COLO668 (cell line): ENCODE measurements at regions not wholly inside any gene's neighbourhood (a gene's known extent, or its start where the extent isn't known, plus 50 kb on each side); places are given as distances from the start of the nearest gene placed in this dataset.

ENCODE experiments used
- DNase-seq: peaks from one replicate; lab custom pipeline; 2025; ENCODE audit not compliant: unreplicated experiment; lab: John Stamatoyannopoulos, UW

GRCh38 chr2:12199491-12200211 is 453.2 kb downstream of the LPIN1 start:
- no peak for DNase-seq

- DNase-seq = no peak
Observed at GRCh38 chr2:12201369-12201768, 454.9 kb downstream of the LPIN1 start.

DNA sequence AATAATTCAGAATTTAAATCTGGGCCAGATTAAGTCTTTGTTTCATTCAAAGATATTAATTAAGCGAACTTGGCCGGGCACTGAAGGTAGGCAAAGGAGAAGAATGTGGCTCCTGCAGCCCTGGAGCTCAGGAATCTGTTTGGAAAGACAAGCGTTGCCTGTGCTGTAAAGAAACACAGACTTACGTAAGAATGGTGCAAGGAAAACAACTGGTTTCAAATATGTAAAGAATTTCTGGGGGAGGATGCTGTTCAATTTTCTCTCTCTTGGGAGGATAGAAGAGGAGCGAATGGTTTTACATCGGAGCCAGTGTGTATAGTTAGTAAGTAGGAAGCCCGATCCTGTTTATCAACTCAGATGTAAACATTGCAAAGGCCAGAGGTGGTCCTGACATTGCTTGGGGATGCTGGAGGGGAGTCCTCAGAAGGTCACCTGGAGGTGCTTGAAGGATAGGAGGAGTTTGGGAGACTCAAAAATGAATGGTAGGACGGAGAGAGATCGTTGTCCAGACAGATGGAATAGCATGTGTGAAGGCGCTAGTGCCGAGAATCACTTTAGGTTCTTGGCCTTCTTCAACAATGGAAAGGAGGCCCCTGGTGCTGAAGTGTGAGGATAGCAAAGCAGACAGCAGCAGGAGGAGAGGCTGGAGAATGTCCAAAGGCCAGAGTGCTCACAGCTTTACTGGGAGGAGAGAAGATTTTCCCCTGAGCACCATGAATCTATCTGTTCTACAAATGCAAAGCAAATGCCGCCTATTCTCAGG is 456.1 kb downstream of the LPIN1 start:
- no peak for DNase-seq

GRCh38 chr2:12203528-12203927 is 457.1 kb downstream of the LPIN1 start:
- no peak for DNase-seq

- DNase-seq = no peak
Observed at GRCh38 chr2:12205086-12205485, 458.7 kb downstream of the LPIN1 start.

DNA sequence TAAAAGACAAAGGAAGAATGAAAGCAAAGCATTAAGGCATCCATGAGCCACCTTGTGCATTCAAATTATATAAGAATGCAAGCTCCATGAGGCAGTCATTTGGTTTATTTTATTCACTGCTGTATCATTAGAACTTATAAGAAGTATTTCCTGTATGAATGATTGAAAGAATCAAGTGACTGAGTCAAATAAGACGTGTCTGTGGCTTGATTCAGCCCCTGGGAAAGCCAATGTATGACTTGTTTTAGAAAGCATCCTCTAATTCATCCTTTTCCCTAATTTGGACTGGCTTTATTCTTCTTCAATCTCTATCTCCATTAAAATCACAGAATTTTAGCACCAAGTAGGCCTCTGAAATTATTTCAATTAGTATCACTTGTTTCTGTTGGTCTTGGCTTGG is 461.1 kb downstream of the LPIN1 start:
- DNase-seq = no peak

GRCh38 chr2:12210016-12210933 is 463.8 kb downstream of the LPIN1 start:
- no peak for DNase-seq

DNA sequence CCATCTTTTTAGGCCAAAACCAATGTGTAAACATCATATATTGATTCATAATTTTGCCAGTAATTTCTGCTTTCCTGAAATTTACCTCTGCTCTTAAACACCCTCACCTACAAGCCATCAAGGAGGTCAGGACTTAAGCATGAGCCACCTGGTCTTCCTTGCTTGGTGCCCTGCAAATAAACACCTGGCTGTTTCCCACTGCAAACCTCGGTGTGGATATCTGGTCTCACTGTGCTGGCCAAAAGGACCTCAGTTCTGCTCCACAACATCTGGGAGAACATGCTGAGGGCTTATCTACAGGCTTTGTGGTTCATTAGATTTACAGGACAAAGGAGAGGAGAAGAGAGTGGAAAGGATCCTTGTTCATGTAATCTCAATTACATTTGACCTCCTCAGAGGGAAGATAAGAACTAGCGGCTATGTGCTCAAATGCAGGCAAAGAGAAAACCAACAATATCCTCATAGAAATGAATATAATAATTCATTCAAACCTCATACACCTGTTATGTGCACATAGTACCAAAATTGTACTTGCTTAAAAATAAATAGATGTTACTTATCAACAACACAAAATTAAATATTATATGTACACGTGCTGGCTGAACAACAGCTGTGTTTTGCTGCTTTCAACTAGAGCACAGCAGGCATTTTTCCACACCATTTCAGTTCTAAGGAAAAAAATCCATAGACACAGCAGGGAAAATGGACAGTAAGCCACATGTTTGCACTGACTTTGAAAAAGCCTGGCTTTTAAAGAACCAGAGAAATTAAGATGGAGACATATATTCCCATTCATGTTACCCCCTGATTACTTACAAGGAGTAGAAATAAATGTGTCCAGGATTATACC is 465.1 kb downstream of the LPIN1 start:
- no peak for DNase-seq

DNA sequence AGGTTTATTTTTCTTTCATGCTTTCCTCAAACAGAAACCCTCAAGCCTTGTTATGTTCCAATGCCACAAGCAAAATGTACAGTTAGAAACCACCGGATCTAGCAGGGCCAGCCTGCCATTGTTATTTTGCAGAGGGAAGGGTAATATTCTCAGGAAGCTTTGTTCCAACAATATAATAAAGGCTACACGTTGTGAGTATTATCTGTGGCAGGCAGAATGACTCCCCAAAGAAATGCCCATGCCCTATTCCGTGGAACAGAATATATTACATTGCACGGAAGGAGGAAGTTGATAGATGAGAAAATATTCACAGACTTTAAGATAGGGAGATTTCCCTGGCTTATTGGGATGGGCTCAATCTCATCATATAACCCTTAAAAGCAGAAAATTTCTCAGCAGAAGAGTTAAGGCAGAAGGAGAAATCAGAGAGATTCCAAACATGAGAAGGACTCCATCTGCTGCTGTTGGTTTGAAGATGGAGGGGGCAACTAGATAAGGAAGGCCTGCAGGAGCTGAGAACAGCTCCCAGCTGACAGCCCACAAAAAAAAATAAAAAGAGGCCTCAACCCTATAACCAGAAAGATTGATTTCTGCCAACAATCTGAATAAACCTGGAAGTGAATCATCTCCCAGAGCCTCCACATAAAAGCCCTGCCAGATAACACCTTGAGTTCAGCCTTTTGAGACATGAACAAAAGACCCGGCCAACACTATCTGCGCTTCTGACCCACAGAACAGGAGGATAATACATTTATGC is 466.6 kb downstream of the LPIN1 start:
- DNase-seq = no peak

GRCh38 chr2:12217175-12217574 is 470.7 kb downstream of the LPIN1 start:
- no peak for DNase-seq

GRCh38 chr2:12219761-12220160 is 473.3 kb downstream of the LPIN1 start:
- DNase-seq = no peak

DNA sequence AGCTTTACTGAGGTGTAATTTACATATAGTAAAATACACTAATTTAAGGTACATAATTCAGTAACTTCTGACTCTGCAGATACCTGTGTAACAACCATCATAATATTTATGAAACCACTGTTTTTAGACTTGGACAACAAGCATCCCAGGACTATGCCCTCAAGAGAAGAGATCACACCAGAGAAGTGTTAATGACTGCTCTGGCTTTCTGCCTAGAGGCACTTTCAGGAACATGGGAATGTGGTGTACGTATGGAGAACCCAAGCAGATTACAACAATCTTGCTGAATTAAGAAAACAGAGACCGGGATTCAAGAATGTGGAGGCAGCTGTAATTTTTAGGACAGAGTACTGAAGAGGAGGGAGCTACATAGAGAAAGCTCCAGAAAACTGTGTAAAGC is 475.2 kb downstream of the LPIN1 start:
- no peak for DNase-seq

GRCh38 chr2:12222554-12222953 is 476.1 kb downstream of the LPIN1 start:
- no peak for DNase-seq

GRCh38 chr2:12223732-12224131 is 477.3 kb downstream of the LPIN1 start:
- DNase-seq = no peak

DNA sequence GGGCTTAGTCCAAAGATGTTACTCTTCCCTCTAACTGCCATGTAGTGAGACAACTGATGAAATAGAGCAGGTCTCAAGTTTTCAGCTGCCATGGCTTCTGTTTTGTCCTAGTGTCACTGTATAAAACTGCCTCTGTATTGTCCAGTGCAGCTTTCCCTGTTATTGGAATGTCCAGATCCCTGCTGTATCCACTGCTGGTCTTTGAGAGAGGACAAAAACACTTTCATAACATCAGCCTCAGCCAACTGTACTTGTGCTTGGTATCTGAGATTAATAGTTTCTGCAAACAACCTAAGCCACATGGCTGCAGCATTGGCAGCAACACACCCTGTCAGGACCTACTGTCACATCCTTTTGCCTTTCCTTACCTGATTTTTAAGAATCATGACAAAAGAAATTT is 480.2 kb downstream of the LPIN1 start:
- no peak for DNase-seq

GRCh38 chr2:12227941-12228608 is 481.6 kb downstream of the LPIN1 start:
- no peak for DNase-seq

GRCh38 chr2:12231288-12231687 is 484.9 kb downstream of the LPIN1 start:
- DNase-seq = no peak

- no peak for DNase-seq
Observed at GRCh38 chr2:12232876-12233275, 483.9 kb upstream of the TRIB2 start.

GRCh38 chr2:12236136-12236844 is 480.4 kb upstream of the TRIB2 start:
- DNase-seq = no peak
